NCI-H1436 treated with DMSO at 0.1 percent for 48 hours (cell line): ENCODE measurements at regions not wholly inside any gene's neighbourhood (a gene's known extent, or its start where the extent isn't known, plus 50 kb on each side); places are given as distances from the start of the nearest gene placed in this dataset.

Experiments
- DNase-seq: peaks from one replicate; lab custom pipeline; 2025; lab: John Stamatoyannopoulos, UW

DNA sequence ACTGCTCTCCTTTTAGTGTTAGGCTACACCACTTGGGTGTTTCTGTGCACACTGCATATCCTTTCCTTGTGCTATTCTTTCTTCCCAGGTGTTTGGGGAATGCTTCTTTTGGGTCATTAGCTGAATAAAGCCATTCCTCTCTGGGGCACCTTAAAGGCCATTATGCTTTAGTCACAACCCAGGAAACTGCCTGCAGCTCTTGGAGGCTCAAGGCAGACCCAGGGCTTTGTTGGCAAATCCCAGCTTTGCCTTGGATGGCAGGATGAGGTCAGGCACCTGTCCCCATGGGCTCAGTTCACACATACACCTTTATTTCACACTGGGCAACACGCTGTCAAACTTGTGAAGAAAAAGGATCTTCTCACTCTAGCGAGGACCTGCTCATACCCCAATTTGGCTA is 460.6 kb downstream of the CCSER2 start:
- DNase-seq, result no peak

- DNase-seq, result no peak
These were observed 469.9 kb downstream of the CCSER2 start for GRCh38 chr10:84798312-84798711.

GRCh38 chr10:84801156-84801555 is 472.8 kb downstream of the CCSER2 start:
- no peak for DNase-seq

GRCh38 chr10:84801916-84802315 is 473.5 kb downstream of the CCSER2 start:
- DNase-seq, result no peak

DNA sequence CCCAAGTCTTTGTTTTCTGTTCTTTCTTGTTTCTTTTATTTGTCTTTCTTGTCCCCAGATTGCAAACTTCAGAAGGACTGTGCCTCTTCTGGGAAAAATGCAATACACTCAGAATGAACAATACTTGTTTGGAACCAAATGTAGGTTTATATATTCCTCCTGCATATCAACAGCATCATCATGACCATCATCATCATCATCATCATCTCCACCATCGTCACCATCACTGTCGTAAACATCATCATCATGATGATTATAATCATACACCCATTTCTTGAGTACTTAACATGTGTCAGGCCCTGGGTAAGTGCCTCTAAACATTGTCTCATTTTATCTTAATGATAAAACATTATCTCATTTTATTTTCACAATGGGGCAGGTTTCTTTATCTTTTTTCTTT is 476.8 kb downstream of the CCSER2 start:
- no peak for DNase-seq

DNA sequence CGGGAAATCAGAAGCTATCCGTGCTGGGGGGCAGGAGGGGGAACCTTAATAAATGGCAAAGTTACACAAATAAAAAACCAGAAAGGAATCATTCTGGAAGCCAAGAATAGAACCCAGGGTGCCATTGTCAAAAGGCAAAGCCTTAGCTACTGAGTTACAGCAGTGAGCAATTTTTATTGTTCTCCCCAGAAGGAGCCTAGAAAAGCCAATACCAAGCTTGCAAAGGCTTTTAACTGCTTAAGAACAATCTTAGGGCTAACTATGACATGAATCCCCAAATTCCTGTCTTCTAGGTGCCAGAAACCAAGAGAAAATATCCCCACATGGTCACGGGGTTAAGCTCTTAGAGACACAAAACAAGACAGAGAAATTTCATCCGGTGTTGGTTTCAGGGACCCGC is 482.7 kb downstream of the CCSER2 start:
- DNase-seq, result no peak

DNA sequence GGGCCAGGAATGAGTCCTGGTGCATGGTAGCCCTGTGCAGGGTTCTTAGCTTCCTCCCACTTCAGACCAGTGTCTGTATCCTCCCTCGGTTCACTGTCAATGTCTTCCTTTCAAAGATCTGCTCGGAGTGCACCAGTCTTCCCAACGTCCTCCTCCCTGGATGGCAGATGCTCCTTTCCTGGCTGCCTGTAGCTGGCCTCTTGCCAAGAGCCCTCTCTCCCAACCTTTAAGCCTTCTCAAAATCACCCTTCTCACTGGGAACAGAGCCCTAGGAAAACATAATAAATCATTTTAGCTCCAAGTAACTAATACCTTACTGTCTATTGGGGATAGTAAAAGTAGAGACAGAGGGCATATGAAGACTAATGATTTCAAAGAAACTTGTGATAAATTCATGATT is 490.6 kb downstream of the CCSER2 start:
- DNase-seq, result no peak

DNA sequence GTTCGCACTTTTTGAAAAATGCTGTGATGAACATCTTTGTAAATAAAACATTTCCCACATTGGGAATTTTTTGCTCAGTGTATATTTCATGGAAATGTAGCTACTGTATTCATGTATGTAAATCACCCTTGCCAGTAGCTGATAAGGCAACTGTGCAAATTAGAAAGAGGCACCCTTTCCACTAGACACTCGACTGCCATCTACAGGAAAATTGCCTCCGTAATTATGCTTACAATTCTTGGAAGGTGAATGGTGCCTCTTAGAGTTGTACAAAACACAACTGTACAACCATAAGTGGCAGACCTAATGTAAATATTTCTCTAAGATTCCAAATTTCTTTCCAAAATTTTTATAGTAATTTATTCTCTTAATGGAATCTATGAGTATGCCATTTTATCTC is 491.7 kb downstream of the CCSER2 start:
- peak; percentile 4 for DNase-seq

DNA sequence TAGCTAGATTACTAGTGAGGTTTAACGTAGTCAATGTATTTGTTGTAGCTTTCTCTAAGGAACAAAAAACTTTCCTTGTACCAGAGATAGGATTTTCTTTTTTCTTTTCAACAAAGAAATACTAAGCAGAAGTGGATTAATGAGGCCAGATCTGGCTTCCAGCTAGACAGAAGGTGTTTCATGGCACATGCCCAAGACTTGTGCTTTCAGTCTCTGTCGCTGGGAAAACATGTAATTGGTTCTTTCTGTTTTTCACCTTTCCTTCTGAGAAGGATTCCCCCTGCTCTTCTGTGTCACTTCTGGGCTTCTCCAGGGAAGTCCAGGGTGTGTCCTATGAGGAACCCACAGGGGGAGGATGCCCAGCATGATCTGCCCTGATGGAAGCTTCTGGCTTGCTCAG is 492.2 kb downstream of the CCSER2 start:
- no peak for DNase-seq

DNA sequence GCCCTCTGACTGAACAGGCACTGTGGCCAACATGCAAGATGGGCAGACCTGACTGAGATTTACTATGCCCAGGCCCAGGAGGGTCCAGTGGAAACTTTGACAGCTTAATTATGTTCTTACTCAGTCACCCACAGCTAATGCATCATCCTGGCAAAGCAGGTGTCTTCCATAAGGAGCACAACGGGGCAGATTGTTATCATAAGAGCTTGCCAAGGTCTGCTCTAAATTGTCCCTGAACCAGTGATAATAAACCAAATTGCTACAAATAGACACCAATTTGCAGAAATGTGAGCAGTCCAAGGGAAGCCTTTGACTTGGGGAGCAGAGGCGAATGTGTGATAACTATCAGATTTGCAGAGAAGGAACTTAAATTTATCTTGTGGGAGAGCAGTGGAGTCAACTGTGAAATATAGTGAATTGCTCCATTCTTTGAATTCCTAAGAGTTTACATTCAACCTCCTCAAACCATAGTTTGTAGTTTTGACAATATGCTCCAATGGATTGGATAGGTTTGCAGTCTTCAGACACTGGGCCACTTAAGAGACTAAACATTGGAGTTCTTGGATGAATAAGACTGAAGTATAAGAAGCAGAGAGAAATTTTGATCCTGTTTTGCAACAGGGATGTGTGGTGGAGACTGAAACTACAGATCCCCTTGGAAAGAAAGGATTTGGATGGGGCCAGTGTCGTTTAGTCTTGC is 494.7 kb downstream of the CCSER2 start:
- DNase-seq, result no peak

DNA sequence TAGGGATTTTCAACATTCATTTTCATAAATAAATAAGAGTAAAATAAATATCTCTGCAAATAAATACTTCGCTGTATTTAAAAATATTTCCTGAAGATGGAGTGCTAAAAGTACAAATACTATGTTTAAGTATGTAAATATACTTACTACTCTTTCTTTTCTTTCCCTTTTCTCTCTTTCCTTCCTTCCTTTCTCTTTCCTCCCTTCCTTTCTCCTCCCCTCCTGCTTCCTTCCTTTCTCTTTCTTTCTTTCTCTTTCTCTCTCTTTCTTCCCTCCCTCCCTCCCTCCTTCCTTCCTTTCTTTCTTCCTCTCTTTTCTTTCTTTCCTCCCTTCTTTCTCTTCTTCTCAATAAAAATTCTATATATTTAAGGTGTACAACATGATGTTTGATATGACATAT is 496.1 kb downstream of the CCSER2 start:
- DNase-seq, result no peak

- no peak for DNase-seq
These were observed 496.9 kb downstream of the CCSER2 start for GRCh38 chr10:84825330-84825729.

GRCh38 chr10:84826704-84827103 is 498.3 kb downstream of the CCSER2 start:
- no peak for DNase-seq

GRCh38 chr10:84829131-84829530 is 500.7 kb downstream of the CCSER2 start:
- DNase-seq, result no peak

DNA sequence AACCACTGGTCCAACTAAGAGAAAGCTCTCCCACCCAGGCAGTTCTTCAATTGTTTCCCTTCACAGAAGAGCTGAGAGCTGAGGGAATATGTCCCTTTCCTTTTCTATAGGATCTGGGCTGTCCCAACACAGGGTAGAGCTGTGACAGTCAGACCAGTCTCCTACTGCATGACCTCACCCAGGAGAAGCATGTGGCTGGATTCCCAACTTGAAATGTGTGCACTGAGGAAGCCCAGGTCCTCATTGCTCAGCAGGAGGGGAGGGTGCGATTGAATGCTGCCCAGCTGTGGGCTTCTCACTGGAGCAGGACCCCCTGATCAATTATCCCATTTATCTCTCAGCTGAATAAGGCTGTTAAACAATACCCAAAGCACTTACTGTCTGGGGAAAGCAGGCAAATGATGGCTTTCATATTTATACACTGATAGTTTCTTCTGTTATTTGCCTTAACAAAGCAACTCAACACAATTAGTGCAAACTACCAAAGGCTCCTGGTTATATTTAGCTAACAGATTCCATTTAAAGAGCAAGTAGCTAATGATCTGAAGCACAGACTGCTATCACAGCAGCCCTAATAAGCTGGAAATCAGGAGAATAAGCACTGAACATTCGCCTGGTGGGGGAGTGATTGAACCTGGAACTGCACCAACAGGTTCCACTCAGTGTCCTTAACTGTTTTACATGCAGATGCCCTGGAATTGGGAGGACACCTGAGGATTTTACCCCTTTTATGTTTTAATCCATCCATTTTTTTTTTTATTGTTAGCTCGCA is 508.8 kb downstream of the CCSER2 start:
- no peak for DNase-seq

DNA sequence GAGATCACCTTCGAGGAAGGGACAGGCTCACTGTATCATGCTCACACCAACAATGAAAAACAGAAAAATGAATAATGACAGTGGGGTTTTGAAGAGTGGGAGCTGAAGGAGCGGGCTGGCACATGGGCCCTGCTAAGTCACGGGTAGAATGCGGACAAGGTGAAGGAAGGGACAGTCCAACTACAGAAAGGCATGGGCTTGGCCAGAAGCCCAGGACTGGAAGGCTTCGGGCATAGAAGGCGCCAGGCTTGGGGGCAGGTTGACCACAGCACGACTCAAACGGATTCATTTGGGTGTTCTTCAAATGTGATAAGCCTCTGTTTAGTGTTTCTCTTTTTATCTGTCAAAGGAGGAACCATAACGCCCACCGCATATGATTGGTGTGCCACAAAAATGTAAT is 509.5 kb downstream of the CCSER2 start:
- DNase-seq, result no peak

GRCh38 chr10:84838851-84839250 is 510.5 kb downstream of the CCSER2 start:
- DNase-seq, result no peak

- no peak for DNase-seq
These were observed 514.2 kb downstream of the CCSER2 start for GRCh38 chr10:84842593-84842992.

DNA sequence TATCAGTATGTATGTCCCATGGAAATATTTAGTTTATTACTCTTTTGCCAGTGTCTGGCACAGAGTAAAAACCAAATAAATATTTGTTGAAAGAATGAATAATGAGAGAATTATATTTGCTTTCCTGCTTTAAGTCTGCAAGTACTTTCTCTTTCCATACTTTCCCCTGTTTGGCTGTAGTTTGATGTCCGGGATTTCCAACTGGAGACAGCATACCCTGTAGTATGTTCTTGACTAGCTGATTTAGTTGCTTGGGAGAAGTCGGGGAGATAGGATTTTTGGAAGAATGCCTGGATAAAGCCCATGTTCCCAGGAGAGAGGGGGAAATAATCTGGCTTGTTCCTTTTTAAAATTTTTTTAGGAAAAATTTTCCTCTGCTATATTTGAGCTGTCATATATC is 516.1 kb downstream of the CCSER2 start:
- no peak for DNase-seq

- no peak for DNase-seq
These were observed 517.4 kb downstream of the CCSER2 start for GRCh38 chr10:84845628-84846261.

- no peak for DNase-seq
These were observed 518.4 kb downstream of the CCSER2 start for GRCh38 chr10:84846658-84847316.

- no peak for DNase-seq
These were observed 520.6 kb downstream of the CCSER2 start for GRCh38 chr10:84848967-84849366.

- no peak for DNase-seq
These were observed 522.4 kb downstream of the CCSER2 start for GRCh38 chr10:84850826-84851225.
